Colonic mucosa (tissue), 4 donors: ENCODE measurements at regions not wholly inside any gene's neighbourhood (a gene's known extent, or its start where the extent isn't known, plus 50 kb on each side); places are given as distances from the start of the nearest gene placed in this dataset.

Source experiments
- DNase-seq: peaks from one replicate; pipeline ENCODE4 v3.0.0-alpha.2; 2020
- H3K27ac ChIP-seq: fragments of 200-600 bp; one replicate; pipeline ENCODE4 v1.8.0; 2021
- H3K27me3 ChIP-seq: fragments of 200-600 bp; one replicate; pipeline ENCODE4 v1.8.0; 2021
- H3K36me3 ChIP-seq: fragments of 200-600 bp; one replicate; pipeline ENCODE4 v1.8.0; 2021
- H3K4me1 ChIP-seq: fragments of 200-600 bp; one replicate; pipeline ENCODE4 v1.8.0; 2021; ENCODE audit warnings: mild to moderate bottlenecking
- H3K4me3 ChIP-seq: fragments of 200-600 bp; one replicate; pipeline ENCODE4 v1.8.0; 2021
- H3K9ac ChIP-seq, 2 donors: one replicate each; pipeline ENCODE4 v1.7.0; 2013; ENCODE audit warnings: control low read depth in 2 of 2, low read depth in 2 of 2, low read length in 2 of 2
- H3K9me3 ChIP-seq: fragments of 200-600 bp; one replicate; pipeline ENCODE4 v1.8.0; 2021
- intact Hi-C: fragments of 100-400 bp; cut with DNase I; formaldehyde crosslinking; loops from one replicate; pipeline ENCODE4 v1.14.1; 2022
- TF ChIP-seq, protein P1 (sequence below): fragments of 200-600 bp; IDR thresholded peaks from one replicate; pipeline ENCODE4 v1.8.0; 2022; ENCODE audit warnings: antibody characterized with exemption, mild to moderate bottlenecking
- donor health status: healthy.
- donor health status: DM: no; HTN: no; CAD: no.
- donor health status: DM: no; HTN: no; CAD: no.

DNA sequence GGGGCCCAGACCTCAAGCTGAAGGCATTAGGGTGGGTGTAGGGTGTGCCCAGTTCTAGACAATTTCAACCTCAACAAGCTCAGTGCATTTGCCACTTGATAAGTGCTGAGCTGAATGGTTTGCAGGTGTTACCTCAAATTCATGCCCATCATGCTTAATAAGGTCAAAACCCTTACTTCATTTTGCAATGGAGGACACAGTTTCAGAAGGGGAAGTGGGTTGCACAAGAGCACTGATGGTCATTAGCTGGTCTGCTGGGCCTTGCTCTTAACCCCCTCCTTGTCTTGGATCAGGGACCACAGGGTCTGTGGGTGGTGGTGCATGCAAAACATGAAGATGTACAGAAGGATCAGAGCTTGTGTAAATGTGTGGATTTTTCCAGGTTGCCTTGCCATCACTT is 71.0 kb upstream of the SIRPA start:
- TF ChIP-seq, protein P1, sequence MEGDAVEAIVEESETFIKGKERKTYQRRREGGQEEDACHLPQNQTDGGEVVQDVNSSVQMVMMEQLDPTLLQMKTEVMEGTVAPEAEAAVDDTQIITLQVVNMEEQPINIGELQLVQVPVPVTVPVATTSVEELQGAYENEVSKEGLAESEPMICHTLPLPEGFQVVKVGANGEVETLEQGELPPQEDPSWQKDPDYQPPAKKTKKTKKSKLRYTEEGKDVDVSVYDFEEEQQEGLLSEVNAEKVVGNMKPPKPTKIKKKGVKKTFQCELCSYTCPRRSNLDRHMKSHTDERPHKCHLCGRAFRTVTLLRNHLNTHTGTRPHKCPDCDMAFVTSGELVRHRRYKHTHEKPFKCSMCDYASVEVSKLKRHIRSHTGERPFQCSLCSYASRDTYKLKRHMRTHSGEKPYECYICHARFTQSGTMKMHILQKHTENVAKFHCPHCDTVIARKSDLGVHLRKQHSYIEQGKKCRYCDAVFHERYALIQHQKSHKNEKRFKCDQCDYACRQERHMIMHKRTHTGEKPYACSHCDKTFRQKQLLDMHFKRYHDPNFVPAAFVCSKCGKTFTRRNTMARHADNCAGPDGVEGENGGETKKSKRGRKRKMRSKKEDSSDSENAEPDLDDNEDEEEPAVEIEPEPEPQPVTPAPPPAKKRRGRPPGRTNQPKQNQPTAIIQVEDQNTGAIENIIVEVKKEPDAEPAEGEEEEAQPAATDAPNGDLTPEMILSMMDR = no peak
- intact Hi-C loops = no loop called here
- Histone ChIP-seq H3K36me3 (no peaks in the 10 kb centered on the region), H3K4me3 (no peak overlapping the region), H3K27me3 (no peaks in the 10 kb centered on the region), H3K27ac (no peak overlapping the region), H3K9ac (no peak overlapping the region), H3K4me1 (no peaks in the 10 kb centered on the region), H3K9me3 (no peaks in the 10 kb centered on the region)
- DNase-seq = no peak

DNA sequence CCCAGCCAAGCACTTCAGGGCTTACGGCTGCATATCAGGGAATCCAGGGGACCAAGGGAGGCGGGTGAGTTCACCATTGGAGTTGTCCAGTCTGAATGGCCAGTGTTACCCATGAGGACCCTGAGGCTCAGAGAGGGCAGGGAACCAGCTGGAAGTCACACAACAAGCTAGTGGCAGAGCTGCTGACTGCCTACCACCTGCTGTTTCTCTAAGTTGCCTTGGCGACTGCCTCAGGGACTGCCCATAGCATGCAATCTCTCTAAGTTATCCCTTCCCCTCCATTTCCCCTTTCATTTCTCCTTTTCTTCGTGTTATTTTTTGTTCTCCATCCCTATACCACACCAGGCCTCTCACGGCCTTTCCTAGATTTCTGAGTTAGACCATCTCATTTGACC is 71.8 kb upstream of the SIRPA start:
- Histone ChIP-seq H3K4me1 (no peaks in the 10 kb centered on the region), H3K9me3 (no peaks in the 10 kb centered on the region), H3K4me3 (no peak overlapping the region), H3K36me3 (no peaks in the 10 kb centered on the region), H3K27ac (no peak overlapping the region), H3K27me3 (no peaks in the 10 kb centered on the region), H3K9ac (no peak overlapping the region)
- DNase-seq = no peak
- intact Hi-C loops = no loop called here
- TF ChIP-seq, protein P1 = no peak

DNA sequence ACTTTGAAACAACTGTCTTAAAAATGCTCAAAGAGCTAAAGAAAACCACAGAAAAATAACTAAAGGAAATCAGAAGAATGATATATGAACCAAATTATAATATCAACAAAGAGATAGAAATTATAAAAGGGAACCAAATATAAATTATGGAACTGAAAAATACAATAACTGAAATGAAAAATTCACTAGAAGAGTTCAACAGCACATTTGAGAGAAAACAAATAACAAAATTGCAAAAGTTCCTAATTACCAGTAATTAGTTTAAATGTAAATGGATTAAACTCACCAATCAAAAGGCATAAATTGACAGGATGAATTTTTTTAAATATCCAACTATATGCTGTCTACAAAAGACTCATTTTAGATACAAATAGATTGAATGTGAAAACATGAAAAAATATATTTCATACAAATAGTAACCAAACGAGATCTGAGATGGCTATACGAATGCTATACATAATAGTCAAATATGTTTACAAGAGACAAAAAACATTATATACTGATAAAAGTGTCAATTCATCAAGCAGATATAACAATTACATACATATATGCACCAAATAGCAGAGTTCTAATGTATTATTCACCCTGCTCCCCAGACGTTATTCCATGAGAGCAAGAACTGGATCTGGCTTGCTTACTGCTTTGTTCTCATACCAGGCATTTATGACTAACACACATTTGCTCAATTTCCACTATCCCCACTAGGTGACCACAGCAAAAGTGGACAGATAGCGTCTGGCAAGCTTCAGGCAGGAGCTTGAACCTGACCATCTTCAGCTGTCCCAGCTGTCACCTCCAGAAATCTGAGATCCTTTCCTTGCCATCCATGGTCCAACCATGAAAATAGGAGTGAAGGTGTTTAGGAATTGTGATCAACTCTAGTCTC is 72.4 kb upstream of the SIRPA start:
- H3K27me3 ChIP-seq = no peaks in the 10 kb centered on the region
- H3K9me3 ChIP-seq = no peaks in the 10 kb centered on the region
- no peaks in the 10 kb centered on the region for H3K36me3 ChIP-seq
- H3K4me3 ChIP-seq = no peak overlapping the region
- no peaks in the 10 kb centered on the region for H3K4me1 ChIP-seq
- no peak overlapping the region for H3K9ac ChIP-seq
- no peak overlapping the region for H3K27ac ChIP-seq
- TF ChIP-seq, protein P1 = no peak
- DNase-seq = no peak
- intact Hi-C loops = no loop called here

DNA sequence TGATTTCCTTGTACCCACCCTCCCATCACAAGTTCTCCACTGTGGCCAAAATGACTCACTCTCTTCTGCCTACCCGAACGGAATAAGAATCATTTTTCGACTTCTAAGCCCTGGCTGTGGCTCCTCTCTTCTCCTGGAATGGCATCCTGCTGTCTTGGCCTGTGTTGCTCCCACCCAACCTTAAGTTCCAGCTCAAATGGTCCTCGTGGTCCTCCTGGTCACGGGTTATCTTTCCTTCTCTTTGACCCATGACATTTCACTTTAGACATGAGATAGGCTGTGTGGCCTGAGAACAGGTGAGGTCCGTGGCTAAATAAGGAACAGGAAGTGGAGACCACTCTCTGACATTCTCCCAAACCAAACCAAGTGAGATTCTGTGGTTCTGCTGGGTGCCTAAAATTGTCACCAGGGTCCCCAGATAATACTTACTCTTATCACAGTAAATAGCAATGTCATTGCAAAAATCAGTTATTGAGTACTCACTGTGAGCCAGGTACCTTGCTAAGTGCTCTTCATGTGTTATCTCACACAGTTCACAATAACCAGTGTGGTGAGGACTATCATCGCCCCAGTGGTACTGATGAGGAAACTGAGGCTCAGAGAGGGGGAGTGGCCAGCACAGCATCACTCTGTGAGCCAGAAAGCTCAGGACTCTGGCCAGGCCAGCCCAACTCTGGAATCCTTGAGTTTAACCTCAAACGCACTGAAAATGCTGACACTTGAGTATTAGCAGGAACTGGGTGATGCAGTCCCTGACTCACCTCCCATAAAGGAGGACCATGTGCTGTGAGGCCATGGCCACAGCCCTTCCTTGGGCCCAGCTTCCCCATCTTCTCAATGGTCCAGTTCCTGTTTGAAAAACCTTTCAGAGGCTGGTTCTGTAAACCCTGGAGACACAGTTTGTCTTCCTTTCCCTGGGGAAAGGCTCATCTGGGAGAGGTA is 74.8 kb upstream of the SIRPA start:
- no peak for DNase-seq
- Histone ChIP-seq H3K9me3 (no peaks in the 10 kb centered on the region), H3K36me3 (no peaks in the 10 kb centered on the region), H3K9ac (no peak overlapping the region), H3K27me3 (no peaks in the 10 kb centered on the region), H3K4me3 (no peak overlapping the region), H3K27ac (peak overlapping the region; percentile 22), H3K4me1 (no peaks in the 10 kb centered on the region)
- intact Hi-C loops = no loop called here
- TF ChIP-seq, protein P1 = no peak

DNA sequence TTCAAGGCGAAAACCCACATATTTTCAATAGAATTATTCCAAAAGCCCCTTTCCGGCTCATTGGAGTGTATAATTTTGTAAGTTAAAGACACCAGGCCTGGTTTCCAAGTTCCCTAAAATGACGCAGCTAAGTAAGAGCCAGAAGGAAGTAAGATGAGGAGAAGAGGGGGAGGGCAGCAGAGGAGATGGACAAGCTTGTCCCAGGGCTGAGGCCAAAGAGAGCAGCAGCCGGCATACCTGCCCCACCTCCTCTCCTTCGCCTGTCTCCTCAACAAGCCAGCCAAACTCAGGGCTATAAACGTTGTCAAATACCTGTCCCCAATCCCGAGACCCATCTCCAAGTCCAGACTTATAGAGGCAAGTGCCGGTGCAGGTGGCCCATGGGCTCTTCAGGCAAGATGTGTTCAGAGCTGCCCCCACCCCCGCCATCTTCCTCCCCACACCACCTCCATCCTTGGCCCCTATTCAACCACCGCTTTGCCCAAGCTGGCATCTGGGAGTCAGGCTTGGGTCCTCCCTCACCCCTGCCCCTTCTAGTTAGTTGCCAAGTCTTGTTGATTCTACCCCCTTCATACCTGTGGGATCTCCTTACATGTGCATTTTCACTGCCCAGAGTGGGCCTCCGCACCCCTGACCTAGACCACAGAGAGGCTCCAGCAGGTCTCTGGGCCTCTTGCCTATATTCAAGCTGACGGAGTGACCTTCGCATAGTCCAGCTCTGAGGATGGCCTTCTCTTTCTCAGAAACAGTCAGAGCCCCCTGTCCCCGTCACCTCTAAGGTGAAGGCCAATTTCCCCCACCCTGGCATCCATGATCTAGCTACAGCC is 75.7 kb upstream of the SIRPA start:
- no peaks in the 10 kb centered on the region for H3K27me3 ChIP-seq
- TF ChIP-seq, protein P1 = no peak
- H3K9ac ChIP-seq = no peak overlapping the region
- intact Hi-C loops = no loop called here
- H3K27ac ChIP-seq = peak overlapping the region; percentile 27
- no peak for DNase-seq
- no peaks in the 10 kb centered on the region for H3K36me3 ChIP-seq
- H3K4me3 ChIP-seq = no peak overlapping the region
- no peaks in the 10 kb centered on the region for H3K9me3 ChIP-seq
- no peaks in the 10 kb centered on the region for H3K4me1 ChIP-seq
